PFSK-1 (cell line): ENCODE measurements at regions not wholly inside any gene's neighbourhood (a gene's known extent, or its start where the extent isn't known, plus 50 kb on each side); places are given as distances from the start of the nearest gene placed in this dataset.

Source experiments
- FOXP2 ChIP-seq: optimal IDR thresholded peaks from 2 replicates; pipeline ENCODE3; 2011; ENCODE audit warnings: borderline replicate concordance, control low read depth, inconsistent platforms; ENCODE audit not compliant: insufficient read depth; ENCODE audit errors: extremely low read length, extremely low read depth
- POLR2AphosphoS5 ChIP-seq: IDR thresholded peaks from 2 replicates; pipeline ENCODE4 v1.6.1; 2012; ENCODE audit warnings: low read depth, mild to moderate bottlenecking, control low read depth, low read length, moderate library complexity
- SIN3A ChIP-seq: IDR thresholded peaks from 2 replicates; pipeline ENCODE4 v1.6.1; 2012; ENCODE audit warnings: mild to moderate bottlenecking, low read length, moderate library complexity, borderline replicate concordance; ENCODE audit not compliant: insufficient read depth
- TAF1 ChIP-seq: IDR thresholded peaks from 2 replicates; pipeline ENCODE4 v1.6.1; 2012; ENCODE audit warnings: low read length, control low read depth, borderline replicate concordance; ENCODE audit not compliant: insufficient read depth
- TF ChIP-seq, protein P1 (sequence below), 2 experiments: IDR thresholded peaks; 2 replicates each; pipeline versions ENCODE4 v1.6.1 to v1.8.0; 2011 to 2012; ENCODE audit warnings: low read depth in 2 of 2, low read length in 2 of 2, control low read depth in 1 of 2, inconsistent platforms in 1 of 2, mild to moderate bottlenecking in 1 of 2, moderate library complexity in 1 of 2; ENCODE audit not compliant: insufficient read depth in 1 of 2

DNA sequence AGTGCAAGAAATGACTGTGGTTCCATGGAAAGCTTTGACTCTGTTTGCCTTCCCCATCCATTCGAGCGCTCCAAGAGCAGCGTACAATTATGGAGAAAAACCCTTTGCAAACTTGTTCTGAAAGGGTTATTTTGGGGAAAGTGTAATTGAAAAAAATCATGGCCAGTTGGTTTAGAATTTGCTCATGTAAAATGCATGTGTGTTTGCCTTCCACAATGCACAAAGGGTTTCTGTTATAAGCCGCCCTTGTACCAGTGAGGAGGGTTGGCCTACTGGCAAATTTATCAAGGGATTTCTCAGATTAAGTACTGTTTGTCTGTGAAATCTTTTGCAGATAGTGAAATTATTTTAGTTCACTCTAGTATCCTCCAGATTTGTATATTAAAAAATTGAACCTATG lies 62.7 kb upstream of the PELI2 start:
- TF ChIP-seq POLR2AphosphoS5, result no peak
- TF ChIP-seq, protein P1, sequence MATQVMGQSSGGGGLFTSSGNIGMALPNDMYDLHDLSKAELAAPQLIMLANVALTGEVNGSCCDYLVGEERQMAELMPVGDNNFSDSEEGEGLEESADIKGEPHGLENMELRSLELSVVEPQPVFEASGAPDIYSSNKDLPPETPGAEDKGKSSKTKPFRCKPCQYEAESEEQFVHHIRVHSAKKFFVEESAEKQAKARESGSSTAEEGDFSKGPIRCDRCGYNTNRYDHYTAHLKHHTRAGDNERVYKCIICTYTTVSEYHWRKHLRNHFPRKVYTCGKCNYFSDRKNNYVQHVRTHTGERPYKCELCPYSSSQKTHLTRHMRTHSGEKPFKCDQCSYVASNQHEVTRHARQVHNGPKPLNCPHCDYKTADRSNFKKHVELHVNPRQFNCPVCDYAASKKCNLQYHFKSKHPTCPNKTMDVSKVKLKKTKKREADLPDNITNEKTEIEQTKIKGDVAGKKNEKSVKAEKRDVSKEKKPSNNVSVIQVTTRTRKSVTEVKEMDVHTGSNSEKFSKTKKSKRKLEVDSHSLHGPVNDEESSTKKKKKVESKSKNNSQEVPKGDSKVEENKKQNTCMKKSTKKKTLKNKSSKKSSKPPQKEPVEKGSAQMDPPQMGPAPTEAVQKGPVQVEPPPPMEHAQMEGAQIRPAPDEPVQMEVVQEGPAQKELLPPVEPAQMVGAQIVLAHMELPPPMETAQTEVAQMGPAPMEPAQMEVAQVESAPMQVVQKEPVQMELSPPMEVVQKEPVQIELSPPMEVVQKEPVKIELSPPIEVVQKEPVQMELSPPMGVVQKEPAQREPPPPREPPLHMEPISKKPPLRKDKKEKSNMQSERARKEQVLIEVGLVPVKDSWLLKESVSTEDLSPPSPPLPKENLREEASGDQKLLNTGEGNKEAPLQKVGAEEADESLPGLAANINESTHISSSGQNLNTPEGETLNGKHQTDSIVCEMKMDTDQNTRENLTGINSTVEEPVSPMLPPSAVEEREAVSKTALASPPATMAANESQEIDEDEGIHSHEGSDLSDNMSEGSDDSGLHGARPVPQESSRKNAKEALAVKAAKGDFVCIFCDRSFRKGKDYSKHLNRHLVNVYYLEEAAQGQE (IDR thresholded peaks at IDR 0.05; ENCODE audit: insufficient read depth in 1 of 2, low read depth in 2 of 2, low read length in 2 of 2), result no peak
- TF ChIP-seq FOXP2, result no peak
- TF ChIP-seq TAF1, result no peak
- no peak for TF ChIP-seq SIN3A

DNA sequence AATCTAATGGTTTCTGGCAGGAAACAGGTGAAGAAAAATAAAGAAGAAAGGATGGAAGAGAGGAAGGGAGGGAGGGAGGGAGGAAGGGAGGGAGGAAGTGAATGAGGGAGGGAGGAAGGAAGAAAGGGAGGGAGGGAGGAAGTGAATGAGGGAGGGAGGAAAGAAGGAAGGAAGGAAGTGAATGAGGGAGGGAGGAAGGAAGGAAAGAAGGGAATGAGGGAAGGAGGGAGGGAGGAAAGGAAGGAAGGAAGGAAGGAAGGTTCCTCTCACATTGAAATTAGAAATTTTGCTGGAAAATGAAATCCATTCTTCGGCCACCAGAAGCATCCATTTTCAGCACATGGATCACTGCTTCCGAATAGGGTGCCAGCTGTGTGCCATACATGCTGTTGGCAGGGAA lies 62.2 kb upstream of the PELI2 start:
- TF ChIP-seq, protein P1 (IDR thresholded peaks at IDR 0.05; ENCODE audit: insufficient read depth in 1 of 2, low read depth in 2 of 2, low read length in 2 of 2), result no peak
- no peak for TF ChIP-seq FOXP2
- no peak for TF ChIP-seq POLR2AphosphoS5

DNA sequence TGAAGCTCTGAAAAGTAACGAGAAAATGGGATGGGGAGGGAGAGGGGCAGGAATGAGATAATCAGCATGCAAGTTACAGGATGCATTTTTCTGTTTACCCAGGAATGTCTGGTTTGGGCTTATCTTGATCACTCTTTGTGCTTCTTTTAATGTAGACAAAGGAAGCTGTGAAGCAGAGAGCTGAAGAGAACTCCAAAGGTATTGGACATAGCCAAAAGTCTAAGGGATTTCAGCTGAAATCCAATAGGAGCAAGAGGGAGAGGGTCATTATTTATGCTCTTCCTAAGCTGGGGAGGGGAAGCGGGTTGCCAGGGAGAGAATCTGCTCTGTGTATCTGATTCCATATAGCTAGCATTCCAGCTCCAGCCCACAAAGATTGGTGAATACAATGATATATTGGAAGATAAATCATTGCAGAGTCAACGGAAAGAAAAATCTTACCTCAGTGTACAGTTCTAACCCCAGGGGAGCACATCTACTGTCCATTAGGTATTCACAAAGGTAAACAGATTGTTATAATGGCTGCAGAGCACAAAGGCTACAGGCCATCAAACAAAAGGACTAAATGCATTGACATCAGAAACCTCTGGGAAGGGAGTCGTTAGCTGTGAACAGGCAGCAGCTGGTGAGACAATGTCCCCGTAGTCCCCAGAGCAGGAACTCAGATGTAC lies 61.0 kb upstream of the PELI2 start:
- TF ChIP-seq FOXP2 (no peak), SIN3A (no peak), TAF1 (no peak), POLR2AphosphoS5 (no peak)
- TF ChIP-seq, protein P1 (IDR thresholded peaks at IDR 0.05; ENCODE audit: insufficient read depth in 1 of 2, low read depth in 2 of 2, low read length in 2 of 2), result no peak

DNA sequence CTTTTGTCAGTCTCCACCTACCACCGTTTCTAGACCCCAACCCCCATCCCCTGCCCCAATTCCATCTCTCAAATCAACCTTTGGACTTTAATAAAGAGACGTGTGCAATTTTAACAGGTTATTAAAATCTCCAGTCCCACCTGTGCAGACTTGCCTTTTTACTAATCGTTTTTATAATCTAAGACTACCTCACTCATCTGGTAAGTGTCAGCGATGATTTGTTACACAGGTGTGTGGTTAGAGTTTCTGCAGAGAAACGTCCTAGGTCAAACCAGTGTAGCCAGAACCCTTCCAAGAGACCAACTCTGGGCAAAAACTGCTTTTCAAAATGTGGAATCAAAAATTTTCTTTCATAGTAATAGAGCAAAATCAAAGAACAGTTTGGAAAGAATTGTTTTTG lies 60.4 kb upstream of the PELI2 start:
- no peak for TF ChIP-seq POLR2AphosphoS5
- TF ChIP-seq SIN3A, result no peak
- TF ChIP-seq, protein P1 (IDR thresholded peaks at IDR 0.05; ENCODE audit: insufficient read depth in 1 of 2, low read depth in 2 of 2, low read length in 2 of 2), result no peak
- TF ChIP-seq TAF1, result no peak
- TF ChIP-seq FOXP2, result no peak

DNA sequence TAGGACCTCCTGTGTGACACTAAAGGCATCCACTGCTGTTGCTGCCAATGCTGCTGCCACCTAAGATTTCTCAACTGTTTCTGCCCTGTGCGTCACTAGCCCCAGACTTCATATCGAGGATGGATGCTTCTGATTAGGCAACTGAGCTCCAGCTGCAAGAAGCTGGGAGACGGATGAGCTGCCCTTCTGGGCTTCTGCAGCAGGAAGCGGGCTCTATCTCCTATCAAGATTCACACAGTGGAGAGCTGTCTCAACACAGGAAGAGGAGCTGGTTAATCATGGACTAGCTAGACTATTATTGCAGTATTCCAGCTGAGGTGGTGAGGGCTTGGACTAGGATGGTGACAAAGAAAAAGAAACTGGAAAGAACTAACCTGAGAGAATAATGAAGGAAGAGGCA lies 59.2 kb upstream of the PELI2 start:
- TF ChIP-seq FOXP2 (no peak), SIN3A (no peak), POLR2AphosphoS5 (no peak), TAF1 (no peak)
- TF ChIP-seq, protein P1 (IDR thresholded peaks at IDR 0.05; ENCODE audit: insufficient read depth in 1 of 2, low read depth in 2 of 2, low read length in 2 of 2), result no peak
